RWPE1 (cell line): ENCODE measurements at regions not wholly inside any gene's neighbourhood (a gene's known extent, or its start where the extent isn't known, plus 50 kb on each side); places are given as distances from the start of the nearest gene placed in this dataset.

Source experiments
- CTCF ChIA-PET: fragments of 350-600 bp; sonication (Branson Sonifier 250); formaldehyde crosslinking; extraction: SDS; loops from one replicate; lab custom pipeline; 2021; lab: Yijun Ruan, JAX
- POLR2A ChIA-PET: fragments of 400-600 bp; formaldehyde crosslinking; extraction: SDS; loops from one replicate; lab custom pipeline; 2020; ENCODE audit warnings: antibody characterized with exemption; ENCODE audit not compliant: low non-redundant PET; lab: Yijun Ruan, JAX
- DNase-seq: peaks from one replicate; pipeline ENCODE4 v3.0.0; 2012; ENCODE audit warnings: low spot score
- H3K27ac ChIP-seq: fragments of 450-650 bp; 2 replicates; pipeline ENCODE4 v1.5.1; 2017
- TF ChIP-seq, protein P1 (sequence below): fragments of 450-650 bp; conservative IDR thresholded peaks from 2 replicates; pipeline ENCODE4 v1.5.1; 2017; ENCODE audit warnings: low read depth, mild to moderate bottlenecking

- no peak overlapping the region for H3K27ac ChIP-seq
- ChIA-PET CTCF (no interaction called here), POLR2A (no interaction called here)
- TF ChIP-seq, protein P1, sequence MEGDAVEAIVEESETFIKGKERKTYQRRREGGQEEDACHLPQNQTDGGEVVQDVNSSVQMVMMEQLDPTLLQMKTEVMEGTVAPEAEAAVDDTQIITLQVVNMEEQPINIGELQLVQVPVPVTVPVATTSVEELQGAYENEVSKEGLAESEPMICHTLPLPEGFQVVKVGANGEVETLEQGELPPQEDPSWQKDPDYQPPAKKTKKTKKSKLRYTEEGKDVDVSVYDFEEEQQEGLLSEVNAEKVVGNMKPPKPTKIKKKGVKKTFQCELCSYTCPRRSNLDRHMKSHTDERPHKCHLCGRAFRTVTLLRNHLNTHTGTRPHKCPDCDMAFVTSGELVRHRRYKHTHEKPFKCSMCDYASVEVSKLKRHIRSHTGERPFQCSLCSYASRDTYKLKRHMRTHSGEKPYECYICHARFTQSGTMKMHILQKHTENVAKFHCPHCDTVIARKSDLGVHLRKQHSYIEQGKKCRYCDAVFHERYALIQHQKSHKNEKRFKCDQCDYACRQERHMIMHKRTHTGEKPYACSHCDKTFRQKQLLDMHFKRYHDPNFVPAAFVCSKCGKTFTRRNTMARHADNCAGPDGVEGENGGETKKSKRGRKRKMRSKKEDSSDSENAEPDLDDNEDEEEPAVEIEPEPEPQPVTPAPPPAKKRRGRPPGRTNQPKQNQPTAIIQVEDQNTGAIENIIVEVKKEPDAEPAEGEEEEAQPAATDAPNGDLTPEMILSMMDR, result no peak
- no peak for DNase-seq
Measured at GRCh38 chr6:56386717-56387116, 139.3 kb upstream of the COL21A1 start.

DNA sequence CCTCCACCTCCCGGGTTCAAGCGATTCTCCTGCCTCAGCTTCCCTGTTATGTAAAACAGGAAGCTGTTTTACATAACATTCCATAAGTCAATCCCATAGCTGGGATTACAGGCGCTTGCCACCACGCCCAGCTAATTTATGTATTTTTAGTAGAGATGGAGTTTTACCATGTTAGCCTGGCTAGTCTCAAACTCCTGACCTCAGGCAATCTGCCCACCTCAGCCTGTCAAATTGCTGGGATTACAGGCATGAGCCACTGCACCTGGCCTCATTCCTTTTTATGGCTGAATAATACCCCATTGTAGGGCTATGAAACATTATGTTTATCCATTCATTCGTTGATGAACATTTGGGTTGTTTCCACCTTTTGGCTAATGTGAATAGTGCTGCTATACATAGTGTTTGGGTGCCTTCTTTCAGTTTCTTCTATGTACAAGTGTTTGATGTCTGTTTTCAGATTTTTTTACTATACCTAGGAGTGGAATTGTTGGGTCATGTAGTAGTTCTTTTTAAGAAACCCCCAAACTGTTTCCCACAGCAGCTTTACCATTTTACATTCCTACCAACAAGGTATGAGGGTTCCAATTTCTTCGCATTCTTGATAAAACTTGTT lies 138.7 kb upstream of the COL21A1 start:
- TF ChIP-seq, protein P1, result no peak
- CTCF ChIA-PET, result interaction anchor here (1.0 kb wide), 1 partner anchor 16 kb away, joined by 6 read pairs; no protein-coding TSS in a partner anchor
- no peak overlapping the region for H3K27ac ChIP-seq
- DNase-seq, result no peak
- POLR2A ChIA-PET, result no interaction called here

DNA sequence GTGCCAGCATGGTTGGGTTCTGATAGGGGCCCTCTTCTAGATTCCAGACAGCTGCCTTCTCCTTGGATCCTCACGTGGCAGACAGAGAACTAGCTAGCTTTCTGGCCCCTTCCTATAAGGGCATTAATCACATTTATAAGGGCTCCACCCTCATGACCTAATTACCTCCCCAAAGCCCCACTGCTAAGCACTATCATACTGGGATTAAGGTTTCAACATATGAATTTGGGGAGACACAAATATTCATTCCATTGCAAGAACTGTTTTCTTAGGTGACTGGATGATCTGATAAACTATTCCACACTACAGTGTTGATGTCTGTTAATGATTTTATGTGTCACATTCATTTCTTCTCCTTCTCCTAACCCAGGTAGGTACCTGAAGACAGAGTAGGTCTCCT lies 135.8 kb upstream of the COL21A1 start:
- no peak for DNase-seq
- TF ChIP-seq, protein P1, result no peak
- CTCF ChIA-PET, result no interaction called here
- no peak overlapping the region for H3K27ac ChIP-seq
- POLR2A ChIA-PET, result no interaction called here

DNA sequence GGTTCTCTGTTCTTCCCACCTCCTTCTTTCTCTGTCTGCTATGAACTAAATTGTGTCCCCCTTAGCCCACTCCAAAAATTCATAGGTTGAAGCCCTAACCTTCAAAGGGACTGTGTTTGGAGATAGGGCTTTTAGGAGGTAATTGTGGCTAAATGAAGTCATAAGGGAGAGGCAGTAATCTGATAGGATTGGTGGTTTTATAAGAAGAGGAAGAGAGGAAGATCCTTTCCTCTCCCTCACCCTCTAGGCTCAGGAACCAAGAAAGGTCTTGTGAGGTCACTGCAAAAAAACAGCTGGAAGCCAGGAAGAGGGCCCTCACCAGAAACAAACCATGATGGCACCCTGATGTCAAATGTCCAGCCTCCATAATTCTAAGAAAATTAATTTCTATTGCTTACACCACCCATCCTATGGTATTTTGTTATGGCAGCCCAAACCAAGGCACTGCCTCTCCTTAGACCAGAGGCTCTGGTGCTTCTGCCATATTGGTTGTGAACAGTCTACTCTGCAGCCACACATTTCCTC lies 135.1 kb upstream of the COL21A1 start:
- ChIA-PET CTCF (no interaction called here), POLR2A (no interaction called here)
- TF ChIP-seq, protein P1, result no peak
- DNase-seq, result no peak
- no peak overlapping the region for H3K27ac ChIP-seq

DNA sequence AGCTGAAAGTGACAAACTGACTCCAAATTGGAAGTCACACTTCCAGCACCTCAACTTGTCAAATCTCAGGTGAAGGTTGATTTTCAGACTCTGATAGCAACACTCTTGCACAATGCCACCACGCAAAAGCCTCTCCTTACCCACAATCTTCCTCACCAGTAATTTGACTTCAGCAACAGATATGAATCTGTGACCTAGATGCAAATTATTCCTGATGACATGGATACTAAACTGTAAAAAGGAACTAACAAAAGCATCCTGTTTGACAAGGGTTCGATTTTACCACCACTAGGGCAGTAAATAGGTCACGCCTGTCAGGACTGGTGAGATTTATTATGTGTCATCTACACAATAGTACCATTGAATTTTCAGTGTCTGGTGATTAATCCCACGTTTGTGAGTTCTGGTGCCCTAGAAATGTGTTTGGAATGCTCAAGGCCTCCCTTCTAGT lies 134.4 kb upstream of the COL21A1 start:
- POLR2A ChIA-PET, result no interaction called here

GRCh38 chr6:56380476-56380875 lies 133.1 kb upstream of the COL21A1 start:
- TF ChIP-seq, protein P1, result no peak
- H3K27ac ChIP-seq, result no peak overlapping the region
- DNase-seq, result no peak
- ChIA-PET POLR2A (no interaction called here), CTCF (interaction anchor here (0.6 kb wide), 1 partner anchor 10 kb away, joined by 3 read pairs; no protein-coding TSS in a partner anchor)

More for the DNA sequence above, 134.4 kb upstream of the COL21A1 start:
- TF ChIP-seq, protein P1, result no peak
- DNase-seq, result no peak
- no peak overlapping the region for H3K27ac ChIP-seq
- CTCF ChIA-PET, result no interaction called here
